ENCODE measurements at regions not wholly inside any gene's neighbourhood (a gene's known extent, or its start where the extent isn't known, plus 50 kb on each side); places are given as distances from the start of the nearest gene placed in this dataset.
A peak's percentile ranks its signal among the peaks of the same experiment; 100 is the strongest.

DNA sequence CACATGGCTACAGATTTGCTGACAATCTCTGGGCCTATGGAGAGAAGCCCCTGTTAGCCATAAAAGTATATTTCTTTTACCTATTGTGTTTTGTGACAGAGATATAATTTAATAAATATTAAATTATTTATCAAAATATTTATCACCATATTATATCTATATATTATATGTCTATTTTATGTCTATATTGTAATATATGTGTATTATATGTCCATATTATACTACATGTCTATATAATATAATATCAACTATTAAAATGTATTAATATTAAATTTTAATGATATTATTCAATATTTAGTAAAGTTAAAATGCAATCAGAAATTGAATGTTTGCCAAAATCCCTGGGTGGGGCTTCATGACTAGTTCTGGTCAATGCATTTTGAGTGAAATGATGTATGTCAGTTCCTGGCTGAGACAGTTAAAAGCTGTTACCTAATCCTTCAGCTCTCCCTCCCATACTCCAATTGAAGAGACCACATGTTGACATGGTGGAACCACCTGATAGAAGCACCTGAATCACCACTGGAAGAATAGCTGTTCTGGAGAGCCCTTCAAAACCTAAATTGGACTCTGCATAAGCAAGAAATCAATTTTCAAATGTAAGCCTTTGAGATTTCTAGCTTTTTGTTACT lies 357.3 kb upstream of the DDHD1 start:
- DNase-seq: no peak

DNA sequence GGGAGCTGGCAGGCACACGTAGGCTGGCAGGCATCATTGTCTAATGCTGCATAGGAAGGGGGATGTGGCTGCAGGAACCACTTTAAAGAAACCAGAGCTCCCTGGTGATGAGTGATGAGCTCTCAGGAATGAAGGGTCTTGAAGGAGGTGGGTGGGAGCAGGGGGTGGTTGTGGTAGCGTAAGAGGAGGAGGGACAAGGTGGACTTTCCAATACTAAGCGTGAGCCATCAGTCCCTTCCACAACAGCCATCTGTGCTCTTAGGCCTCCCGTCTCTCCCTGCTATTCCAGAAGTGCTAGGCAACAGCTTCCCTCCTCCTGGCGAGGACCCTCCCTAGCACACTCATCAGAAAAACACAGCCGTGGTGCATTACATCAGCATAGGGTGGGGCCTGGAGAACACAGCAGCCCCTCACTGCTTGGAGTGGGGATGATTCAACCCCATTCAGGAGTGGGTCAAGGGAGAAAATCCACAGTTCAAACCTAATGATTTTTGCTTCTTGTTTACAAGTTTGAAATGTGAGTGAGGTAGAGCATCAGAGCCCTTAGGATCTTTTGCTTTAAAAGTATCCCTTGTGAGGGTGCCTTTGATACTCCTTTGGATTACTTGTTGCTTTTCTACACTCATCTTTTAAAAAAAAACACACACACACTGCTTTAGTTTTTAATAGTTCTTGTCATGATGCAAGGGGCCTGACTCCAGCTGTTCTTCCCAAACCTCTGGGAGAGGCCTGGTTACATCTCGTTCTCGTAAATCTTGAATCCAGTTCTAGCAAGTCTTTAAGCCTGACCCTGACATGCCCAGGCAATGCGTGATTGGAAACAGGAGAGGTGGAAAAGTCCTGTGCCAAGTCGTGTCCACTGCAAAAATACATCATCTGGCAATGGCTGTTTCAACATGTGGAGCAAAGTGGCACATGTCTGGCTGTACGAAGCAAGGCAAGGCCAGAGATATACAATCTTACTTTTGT lies 356.4 kb upstream of the DDHD1 start:
- peak; percentile 27 for DNase-seq

DNA sequence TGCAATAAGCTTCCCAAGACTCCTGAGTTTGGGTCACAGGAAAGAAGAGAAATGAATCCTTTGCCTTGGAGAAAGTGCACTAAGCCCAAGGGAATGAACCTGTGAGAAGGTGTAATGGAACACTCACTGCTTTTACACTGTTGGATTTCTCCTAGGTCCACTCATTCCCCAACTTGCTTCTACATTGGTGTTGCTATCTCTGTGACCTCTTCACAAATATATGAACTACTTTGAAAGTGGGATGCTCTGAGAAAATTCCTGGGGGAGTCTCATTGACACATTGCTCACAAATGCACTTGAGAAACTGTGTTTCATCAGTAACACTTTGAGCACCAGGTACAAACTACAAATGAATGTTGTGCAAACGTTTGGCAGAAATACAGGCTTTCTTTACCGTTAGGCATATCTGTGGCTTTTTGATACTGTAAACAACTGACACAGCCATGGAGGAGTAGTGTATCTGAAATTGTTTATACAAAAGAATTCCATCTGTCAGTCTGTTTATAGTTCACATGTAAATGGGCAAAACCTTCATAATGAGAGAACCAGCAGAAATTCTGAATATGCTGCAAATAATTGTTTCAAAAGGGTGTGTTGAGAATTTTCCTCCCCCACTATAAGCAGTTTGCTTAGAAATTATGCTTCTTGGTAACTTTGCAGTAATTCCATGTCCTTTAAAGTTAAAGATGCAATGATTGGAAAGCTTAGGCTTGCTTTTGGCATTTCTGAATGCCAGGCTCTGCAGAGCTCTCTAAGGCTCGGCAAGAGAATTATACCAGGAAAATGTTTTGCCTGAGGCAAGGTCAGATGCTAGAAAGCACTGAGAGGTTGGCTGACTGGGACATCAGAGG lies 348.5 kb upstream of the DDHD1 start:
- no peak for DNase-seq

DNA sequence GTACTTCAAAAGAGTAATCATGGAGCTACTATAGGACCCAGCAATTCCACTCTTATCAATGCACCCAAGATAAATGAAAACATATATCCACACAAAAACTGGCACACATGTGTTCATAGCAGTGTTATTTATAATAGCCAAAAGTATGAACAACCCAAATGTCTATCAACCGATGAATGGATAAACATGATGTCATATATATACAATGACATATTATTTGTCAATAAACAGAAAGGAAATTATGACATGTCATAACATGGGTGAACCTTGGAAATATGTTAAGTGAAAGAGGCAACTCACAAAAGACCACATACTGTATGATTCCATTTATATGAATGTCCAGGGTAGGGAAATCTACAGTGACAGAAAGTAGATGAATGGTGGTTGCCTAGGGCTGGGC lies 347.1 kb upstream of the DDHD1 start:
- no peak for DNase-seq

DNA sequence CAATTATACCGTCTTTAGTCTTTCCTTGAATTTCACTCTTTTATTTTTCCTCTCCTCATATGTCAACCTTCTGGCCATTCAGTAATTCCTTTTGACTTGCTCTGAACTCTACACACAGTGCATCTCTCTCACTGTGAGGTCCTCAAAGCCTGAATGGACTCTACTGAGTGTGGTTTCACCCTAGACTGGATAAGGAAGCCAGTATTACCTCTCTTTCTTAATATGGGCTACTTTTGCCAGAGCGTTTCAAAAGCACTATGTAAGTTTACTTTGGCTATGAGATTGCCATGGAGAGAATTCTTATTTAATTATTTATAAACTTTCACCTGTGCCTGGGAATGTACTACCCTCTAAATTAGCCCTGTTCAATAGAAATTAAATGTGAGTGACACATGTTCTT lies 343.5 kb upstream of the DDHD1 start:
- DNase-seq: no peak

DNA sequence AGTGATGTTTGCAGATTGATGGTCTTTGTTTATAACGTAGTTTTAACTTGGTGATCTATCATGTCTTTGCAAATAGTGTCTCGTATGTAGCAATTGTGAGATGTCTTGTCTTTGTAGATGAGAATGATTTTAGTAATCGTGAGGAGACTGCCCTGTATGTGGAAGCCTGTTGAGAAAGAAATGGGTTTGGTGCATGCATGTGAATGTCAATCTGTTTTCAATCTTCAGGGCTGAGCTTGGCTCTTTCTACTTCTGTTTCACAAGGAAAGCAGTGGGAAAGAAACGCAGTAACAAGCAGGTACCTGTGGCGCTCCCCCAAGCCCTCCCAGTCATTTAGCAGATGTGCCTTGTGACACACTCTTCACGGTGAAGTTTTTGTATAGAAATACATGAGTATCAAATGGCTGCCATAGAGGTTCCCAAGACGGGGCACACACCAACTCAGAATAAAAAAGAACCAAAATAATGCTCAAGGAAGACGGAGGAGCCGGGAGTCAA lies 342.8 kb upstream of the DDHD1 start:
- no peak for DNase-seq

DNA sequence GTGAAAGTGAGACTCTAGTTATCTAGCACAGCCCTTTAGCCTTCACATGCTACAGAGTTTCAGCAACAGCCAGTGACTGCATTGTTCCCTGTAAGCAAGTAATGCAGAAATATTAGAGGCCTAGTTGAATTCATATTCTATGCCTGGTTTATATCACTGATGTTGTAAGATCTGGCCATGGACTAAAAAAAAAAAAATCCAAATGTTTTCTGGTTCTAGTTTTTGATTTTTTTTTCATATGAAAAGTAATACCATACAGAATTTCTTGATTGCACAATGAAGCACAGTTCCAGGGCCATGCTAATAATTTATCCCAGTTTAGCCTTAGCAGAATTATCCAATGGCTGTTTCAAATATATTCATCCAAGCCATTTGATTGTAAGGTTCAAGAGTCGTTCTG lies 341.5 kb upstream of the DDHD1 start:
- no peak for DNase-seq

DNA sequence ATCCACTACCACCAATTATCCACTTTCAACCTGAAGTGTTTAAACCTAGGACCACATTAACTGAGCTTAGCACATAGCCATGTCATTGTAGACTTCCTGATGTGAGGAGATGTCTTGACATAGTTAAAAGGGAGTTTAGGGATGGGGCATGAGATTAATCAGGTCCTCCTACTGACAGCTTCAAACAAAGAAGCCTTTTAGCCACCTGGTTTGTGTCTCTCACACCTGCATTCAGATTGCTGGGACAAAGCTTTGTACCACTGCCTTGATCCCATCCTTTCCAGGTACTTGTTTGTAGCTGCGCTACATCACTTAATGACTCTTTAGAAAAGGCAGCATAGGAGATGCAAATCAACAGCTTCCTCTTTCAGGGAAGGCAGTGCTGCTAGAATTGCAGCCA lies 340.7 kb upstream of the DDHD1 start:
- DNase-seq: no peak

DNA sequence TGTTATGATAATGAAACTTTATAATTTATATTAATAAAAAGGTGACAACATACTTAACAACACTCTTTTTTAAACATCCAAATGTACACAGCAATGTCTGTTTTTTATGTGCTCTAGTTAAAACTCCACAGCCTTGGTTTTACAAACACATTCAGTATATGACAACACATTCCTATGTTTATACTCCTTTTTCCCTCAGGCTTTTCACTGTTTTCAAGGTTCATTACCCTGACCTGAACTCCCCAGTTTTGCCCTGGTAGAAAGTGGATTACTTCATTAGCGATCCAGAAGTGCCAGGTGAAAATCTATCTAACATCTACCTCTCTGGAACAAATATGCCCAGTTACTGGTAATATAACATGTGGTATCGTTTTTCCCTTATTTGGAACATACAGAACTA lies 340.2 kb upstream of the DDHD1 start:
- no peak for DNase-seq

DNA sequence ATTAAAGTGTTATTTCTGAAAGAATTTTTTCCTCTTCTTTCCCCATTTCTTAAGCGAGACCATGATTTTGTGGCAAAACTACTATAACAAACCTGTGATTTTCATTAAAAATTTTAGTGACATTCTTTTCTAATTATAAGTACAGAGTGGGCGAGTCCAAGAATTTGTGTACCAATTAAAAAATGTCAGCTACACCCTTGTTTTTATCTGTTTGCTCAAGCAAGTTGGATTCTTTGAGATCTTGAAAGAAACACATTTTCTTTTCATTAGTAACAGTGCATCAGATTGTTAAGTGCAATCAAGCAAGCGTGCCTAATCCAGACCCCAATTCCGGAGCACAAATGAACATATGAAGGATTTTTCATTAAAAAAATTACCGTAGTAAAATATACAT lies 338.8 kb upstream of the DDHD1 start:
- no peak for DNase-seq

DNA sequence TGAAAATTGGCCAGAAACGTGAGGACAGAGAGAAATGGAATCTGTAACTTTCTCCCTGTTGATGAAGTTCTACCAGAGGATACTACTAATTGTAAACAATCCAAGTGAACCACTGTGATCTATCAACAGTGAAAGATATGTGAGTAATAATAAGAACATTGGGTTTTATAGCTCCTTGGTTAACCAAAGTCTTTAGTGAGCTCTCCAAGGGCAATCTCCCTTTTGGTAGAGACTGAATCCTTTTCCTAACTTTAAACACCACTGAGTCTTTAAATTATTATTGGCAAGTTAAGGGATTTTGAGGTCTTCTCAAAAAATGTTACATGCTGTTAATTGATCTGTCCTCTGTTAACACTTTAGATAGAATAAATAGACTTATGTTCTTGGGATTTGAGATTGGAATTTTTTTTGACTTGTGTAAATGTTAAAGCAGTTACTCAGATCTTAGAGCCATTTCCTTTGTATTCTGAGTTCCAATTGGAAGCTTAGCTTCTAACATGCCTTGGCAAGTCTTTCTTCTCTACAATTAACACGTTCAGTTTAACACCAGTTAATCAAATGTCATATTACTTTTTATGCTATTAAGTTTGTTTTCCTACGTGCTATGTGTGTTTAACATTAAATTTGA lies 338.2 kb upstream of the DDHD1 start:
- no peak for DNase-seq

DNA sequence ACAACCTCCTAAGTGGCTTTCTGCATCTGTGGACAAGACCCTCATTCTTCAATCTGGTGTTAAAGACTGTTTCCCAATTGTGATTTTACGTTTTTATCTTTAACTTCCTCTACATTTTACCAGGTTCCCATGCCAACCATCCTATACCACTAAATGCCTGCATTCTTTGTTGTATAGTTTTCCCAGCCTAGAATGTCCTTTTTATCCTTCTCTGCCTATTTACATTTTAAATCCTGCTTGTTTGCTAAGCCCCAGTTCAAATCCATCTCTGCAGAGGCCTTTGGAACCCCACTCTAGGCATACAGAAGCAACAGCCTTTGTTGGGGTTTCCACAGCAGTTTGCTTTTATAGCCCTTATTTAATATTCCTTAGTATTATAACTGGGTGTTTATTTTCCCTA lies 325.1 kb upstream of the DDHD1 start:
- no peak for DNase-seq

DNA sequence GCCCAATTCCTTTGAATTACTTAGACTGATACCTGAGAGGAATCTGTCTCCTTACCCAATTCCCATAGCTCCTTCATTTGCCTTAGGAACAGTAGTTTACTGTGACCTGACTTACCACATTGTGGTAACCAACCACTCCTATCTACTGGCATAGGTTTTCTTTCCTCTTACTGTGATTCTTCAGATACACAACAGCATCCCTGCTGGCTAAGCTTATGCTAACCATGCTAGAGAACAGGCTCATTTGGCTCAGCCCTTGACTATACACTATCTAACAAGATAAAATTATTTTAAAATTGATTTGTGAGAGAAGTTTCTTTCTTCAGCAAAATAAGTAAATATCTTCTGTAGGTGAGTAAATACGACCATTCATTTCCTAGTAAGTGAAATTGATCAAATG lies 320.4 kb upstream of the DDHD1 start:
- DNase-seq: no peak

DNA sequence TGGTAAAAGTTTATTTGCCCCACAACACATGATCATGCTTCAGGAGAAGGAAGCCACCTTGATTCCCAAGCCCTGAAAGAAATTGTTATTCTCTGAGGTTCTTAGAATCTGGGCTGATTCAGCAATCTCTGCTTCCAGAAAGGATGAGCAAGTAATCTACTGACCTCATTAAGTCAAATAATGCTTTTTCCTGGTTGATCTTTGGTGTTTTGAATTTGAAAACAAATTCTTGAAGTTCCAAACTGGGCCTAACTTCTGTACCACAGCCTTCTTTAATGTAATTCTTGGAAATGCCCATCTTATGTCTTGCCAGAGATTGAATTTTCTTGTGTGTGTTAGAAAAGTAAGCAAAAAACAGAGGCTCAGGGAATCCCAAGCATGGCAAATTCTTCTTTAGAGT lies 319.2 kb upstream of the DDHD1 start:
- no peak for DNase-seq

DNA sequence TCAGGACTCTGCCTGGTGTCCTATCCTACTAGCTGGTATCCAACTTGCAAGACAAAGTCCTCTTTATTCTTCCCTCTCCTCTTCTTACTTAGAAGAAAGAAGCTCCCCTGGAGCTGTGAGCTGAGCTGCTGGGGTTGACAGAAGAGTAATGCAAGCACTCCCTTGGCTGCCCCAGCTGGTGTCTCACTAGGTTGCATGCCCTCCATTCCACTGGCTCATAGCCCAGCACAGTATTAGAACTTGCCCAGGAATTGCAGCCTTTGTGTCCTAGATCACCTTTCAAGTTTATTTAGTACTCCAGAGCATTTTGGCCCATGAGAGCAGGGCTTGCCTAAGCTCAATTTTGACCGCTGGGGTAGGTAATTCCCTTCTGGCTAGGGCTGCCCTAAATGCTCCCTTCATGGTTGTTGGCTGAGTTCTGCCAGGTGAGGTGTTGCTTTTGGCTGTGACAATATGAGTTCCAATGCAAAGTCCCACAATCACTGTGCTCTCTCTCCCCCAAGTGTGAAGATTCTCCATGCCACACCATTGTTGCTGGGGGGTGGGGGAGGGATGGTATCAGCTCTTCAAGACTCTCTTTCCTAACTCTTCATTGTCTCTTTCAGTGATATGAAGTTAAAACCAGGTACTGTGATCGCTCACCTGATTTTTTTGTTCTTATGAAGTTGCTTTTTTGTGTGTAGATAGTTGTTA lies 317.4 kb upstream of the DDHD1 start:
- DNase-seq: no peak

DNA sequence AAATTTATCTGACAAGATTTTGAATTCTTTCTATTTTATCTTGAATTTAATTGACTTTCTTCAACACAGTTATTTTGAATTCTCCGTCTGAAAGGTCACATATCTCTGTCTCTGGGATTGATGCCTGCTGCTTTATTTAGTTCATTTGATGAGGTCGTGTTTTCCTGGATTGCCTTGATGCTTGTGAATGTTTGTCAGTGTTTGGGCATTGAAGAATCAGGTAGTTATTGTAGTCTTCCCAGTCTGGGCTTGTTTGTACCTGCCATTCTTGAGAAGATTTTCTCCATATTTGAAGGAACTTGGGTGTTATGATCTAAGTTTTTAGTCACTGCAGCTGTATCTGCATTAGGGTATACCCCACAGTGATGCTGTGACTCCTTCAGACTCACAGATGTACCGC lies 315.8 kb upstream of the DDHD1 start:
- DNase-seq: no peak

DNA sequence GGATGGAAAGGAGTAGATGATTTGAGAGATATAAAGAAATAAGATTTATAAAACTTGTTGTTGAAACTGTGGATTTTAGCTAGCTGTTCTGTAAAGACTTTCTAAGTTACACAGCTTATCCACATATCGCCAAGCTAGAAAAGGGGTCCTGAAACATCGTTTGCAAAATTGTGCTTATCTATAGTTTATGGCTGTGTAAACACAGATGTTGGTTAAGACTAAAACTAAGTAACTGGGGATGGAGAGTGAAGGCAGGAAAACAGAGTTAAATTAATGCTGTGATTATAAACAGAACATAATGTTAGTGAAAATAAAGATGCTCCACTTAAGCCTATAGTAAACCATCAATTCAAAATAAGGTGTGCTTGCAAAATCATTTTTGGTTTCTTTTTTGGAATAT lies 311.3 kb upstream of the DDHD1 start:
- no peak for DNase-seq

DNA sequence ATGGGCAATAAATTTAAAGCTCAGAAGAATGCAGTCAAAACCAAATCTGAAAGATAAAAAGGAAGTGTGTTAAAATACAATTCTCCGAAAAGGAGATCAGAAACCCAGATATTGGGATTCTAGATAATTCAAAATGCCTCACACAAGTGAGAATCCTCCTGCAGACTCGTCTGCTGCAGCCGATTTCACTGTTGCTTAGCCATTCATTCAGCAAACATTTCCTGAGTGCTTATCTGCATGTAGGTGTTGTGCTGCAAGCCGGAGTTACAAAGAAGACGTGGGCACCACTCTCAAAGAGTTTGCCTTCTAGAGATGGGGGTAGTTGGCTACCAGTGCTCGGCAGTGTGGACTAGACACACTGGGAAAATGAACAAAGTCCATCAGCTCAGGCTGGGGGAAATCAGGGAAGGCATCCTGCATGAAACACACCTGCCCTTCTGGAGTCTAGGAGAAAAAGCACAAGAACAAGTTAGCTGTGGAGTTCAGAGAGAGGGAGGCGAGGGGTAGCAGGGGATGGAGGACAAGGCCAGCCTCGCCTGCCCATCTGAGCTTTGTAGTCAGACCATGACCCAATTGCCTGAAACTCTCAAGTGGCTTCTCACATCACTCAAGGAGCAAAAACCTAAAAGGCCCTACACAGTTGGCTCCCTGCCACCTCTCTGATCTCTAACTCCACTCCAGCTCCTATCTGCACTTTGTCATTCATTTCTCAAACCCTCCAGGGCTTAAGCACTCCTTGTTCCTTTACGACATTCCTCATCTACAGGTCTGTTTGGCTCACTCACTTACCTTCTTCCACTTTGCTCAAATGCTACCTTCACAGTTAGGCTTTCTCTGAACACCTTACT lies 310.0 kb upstream of the DDHD1 start:
- no peak for DNase-seq

DNA sequence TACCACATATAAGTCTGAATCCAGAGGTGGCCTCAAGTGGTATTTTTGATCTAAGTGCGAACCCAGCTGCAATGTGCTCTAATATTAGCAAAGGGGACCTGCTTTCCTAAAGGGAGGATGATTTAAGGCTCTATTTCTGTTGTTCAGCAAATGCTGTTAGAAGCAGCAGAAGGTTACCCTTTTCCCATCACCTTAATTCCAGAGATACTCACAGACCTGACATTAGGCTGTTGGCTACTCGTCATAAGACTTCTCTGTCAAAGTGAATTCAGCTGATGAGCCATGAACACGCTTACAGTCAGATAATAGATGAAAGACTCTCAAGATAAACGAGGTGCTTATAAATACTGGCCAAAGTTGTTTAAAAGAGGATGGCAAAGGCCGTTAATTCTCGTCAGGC lies 308.7 kb upstream of the DDHD1 start:
- DNase-seq: no peak

DNA sequence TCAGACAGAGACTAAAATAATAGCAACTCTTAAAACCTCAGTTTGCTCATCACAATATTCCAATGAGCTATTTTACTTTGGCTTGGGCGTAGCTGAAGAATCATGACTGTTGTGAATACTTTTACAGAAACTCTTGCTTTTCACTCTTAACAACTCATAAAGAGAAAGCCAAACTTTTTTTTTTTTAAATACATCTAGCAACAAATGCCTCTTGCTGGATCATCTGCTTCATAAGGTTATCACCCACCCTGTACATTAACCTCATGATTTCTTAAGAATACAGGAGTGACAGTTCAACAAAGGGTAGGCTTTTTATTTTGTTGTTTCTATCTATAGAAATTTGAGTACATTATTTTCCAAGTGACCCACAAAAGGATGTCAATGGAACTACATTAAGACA lies 307.4 kb upstream of the DDHD1 start:
- no peak for DNase-seq

DNA sequence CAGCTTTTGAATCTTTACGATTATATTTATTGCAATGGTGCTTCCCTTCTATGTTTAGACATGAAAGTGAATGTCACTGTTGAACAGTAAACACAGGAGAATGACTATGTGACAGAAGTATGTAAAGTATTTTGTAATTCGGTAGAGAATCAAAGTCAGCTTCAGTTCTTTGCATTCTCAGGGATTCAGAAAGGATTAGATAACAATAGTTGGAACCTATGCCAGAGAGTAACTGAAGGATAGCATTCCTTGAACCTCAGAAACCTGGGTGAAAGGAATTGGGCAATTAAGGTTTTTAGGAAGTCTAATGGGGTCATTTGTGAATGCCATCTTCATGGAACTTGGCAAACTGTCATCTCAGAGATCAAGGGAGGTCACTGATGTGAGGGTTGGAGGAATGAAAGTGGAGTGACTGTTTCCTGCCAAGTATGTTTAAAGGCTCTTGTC lies 305.3 kb upstream of the DDHD1 start:
- DNase-seq: peak; percentile 18

All from T1000 (cell line).